CD14-positive monocyte (primary cell): ENCODE measurements at regions not wholly inside any gene's neighbourhood (a gene's known extent, or its start where the extent isn't known, plus 50 kb on each side); places are given as distances from the start of the nearest gene placed in this dataset.

Source experiments
- DNase-seq, 3 donors: peaks; one replicate each; pipeline ENCODE4 v3.0.0-alpha.2; 2011 to 2022
- H2AFZ ChIP-seq: 2 replicates; pipeline ENCODE4 v1.6.0; 2012; ENCODE audit warnings: mild to moderate bottlenecking, low read depth, low read length, inconsistent platforms; ENCODE audit not compliant: insufficient read depth, poor library complexity, severe bottlenecking
- H3K27ac ChIP-seq, 2 donors: 1 replicate in 1 of 2; 2 replicates in 1 of 2; pipeline ENCODE4 v1.5.1; 2012 to 2013; ENCODE audit warnings: low read length in 2 of 2, control low read depth in 1 of 2, inconsistent platforms in 1 of 2, low read depth in 1 of 2, mild to moderate bottlenecking in 1 of 2
- H3K27me3 ChIP-seq, 2 donors: one replicate each; pipeline versions ENCODE4 v1.6.0 to v1.6.1; 2011 to 2013; ENCODE audit warnings: low read length in 2 of 2; ENCODE audit not compliant: control insufficient read depth in 2 of 2, insufficient read depth in 2 of 2
- H3K36me3 ChIP-seq, 2 donors: replicated peaks in 1 of 2; 1 replicate in 1 of 2; 2 replicates in 1 of 2; pipeline versions ENCODE4 v1.5.1 to v1.6.1; 2012 to 2013; ENCODE audit warnings: low read length in 2 of 2, control low read depth in 1 of 2, inconsistent platforms in 1 of 2, mild to moderate bottlenecking in 1 of 2; ENCODE audit not compliant: insufficient read depth in 2 of 2, control insufficient read depth in 1 of 2
- H3K4me1 ChIP-seq, 2 donors: 1 replicate in 1 of 2; 2 replicates in 1 of 2; pipeline versions ENCODE4 v1.5.1 to v1.6.1; 2012 to 2013; ENCODE audit warnings: low read length in 2 of 2, control low read depth in 1 of 2, inconsistent platforms in 1 of 2, mild to moderate bottlenecking in 1 of 2, moderate library complexity in 1 of 2; ENCODE audit not compliant: insufficient read depth in 2 of 2, control insufficient read depth in 1 of 2
- H3K4me2 ChIP-seq: replicated peaks from 2 replicates; pipeline ENCODE3; 2012; ENCODE audit warnings: low read length, moderate library complexity, mild to moderate bottlenecking; ENCODE audit not compliant: poor library complexity, severe bottlenecking; ENCODE audit errors: extremely low read depth
- H3K4me3 ChIP-seq, 3 experiments: fragments of 200-600 bp in 1 of 3; sonication (generic) in 1 of 3; replicated peaks in 1 of 3; 1 replicate in 2 of 3; 2 replicates in 1 of 3; pipeline ENCODE4 v1.5.1; 2011 to 2013; ENCODE audit warnings: low read length in 3 of 3, mild to moderate bottlenecking in 3 of 3, control low read depth in 2 of 3, low read depth in 2 of 3, inconsistent platforms in 1 of 3, moderate library complexity in 1 of 3
- H3K79me2 ChIP-seq: 2 replicates; pipeline ENCODE4 v1.6.0; 2012; ENCODE audit warnings: mild to moderate bottlenecking, control low read depth, inconsistent platforms, low read length, moderate library complexity; ENCODE audit not compliant: insufficient read depth
- H3K9ac ChIP-seq: 2 replicates; pipeline ENCODE4 v1.6.0; 2017; ENCODE audit warnings: low read length, mild to moderate bottlenecking; ENCODE audit not compliant: insufficient read depth, poor library complexity, severe bottlenecking
- H3K9me3 ChIP-seq, 2 donors: replicated peaks in 1 of 2; 1 replicate in 1 of 2; 2 replicates in 1 of 2; pipeline versions ENCODE4 v1.5.1 to v1.6.1; 2012 to 2013; ENCODE audit warnings: low read length in 2 of 2, control low read depth in 1 of 2; ENCODE audit not compliant: control insufficient read depth in 1 of 2, insufficient read depth in 1 of 2
- H4K20me1 ChIP-seq: 2 replicates; pipeline ENCODE4 v1.6.0; 2012; ENCODE audit warnings: mild to moderate bottlenecking, low read length, control low read depth, moderate library complexity; ENCODE audit not compliant: insufficient read depth
- H3K27ac Mint-ChIP-seq, 7 donors: one replicate each; pipeline ENCODE4 v1.8.0; 2020; ENCODE audit warnings: mild to moderate bottlenecking in 7 of 7, mixed read lengths in 7 of 7, moderate library complexity in 6 of 7, inconsistent platforms in 2 of 7
- H3K27me3 Mint-ChIP-seq, 3 donors: one replicate each; pipeline ENCODE4 v1.8.0; 2021 to 2022; ENCODE audit warnings: low read depth in 3 of 3, mild to moderate bottlenecking in 3 of 3, mixed read lengths in 3 of 3, moderate library complexity in 3 of 3, inconsistent platforms in 1 of 3
- H3K36me3 Mint-ChIP-seq, 2 donors: one replicate each; pipeline ENCODE4 v1.8.0; 2020; ENCODE audit warnings: mixed read lengths in 2 of 2, inconsistent platforms in 1 of 2, mild to moderate bottlenecking in 1 of 2
- H3K4me1 Mint-ChIP-seq: one replicate; pipeline ENCODE4 v1.8.0; 2020; ENCODE audit warnings: mild to moderate bottlenecking, mixed read lengths
- H3K4me3 Mint-ChIP-seq, 2 donors: one replicate each; pipeline ENCODE4 v1.8.0; 2020; ENCODE audit warnings: mild to moderate bottlenecking in 2 of 2, mixed read lengths in 2 of 2, moderate library complexity in 1 of 2
- H3K9me3 Mint-ChIP-seq, 7 donors: one replicate each; pipeline ENCODE4 v1.8.0; 2020 to 2022; ENCODE audit warnings: mixed read lengths in 7 of 7, mild to moderate bottlenecking in 6 of 7, moderate library complexity in 6 of 7, inconsistent platforms in 2 of 7
- CTCF ChIP-seq: fragments of 200-600 bp; IDR thresholded peaks from one replicate; pipeline ENCODE4 v1.8.0; 2022; ENCODE audit warnings: antibody characterized with exemption, mild to moderate bottlenecking
- WGBS: methylation state at CpG from one replicate; pipeline ENCODE4 v1.1.5; 2013; ENCODE audit warnings: missing lambda C conversion rate; ENCODE audit not compliant: insufficient coverage; 5-methylcytosine and 5-hydroxymethylcytosine counted together
- intact Hi-C, 2 donors: fragments of 100-400 bp; cut with micrococcal nuclease; formaldehyde crosslinking; loops; one replicate each; pipeline versions ENCODE4 v1.15.0 to v1.15.1; 2023

- DNase-seq, result no peak
- H3K9me3 ChIP-seq, result peaks cover 0 to 11% of the 10 kb centered on the region in 2 donors
- no peak overlapping the region for H3K4me2 ChIP-seq
- H3K4me3 Mint-ChIP-seq, result no peak overlapping the region
- no peak overlapping the region for H3K27ac ChIP-seq
- H3K4me3 ChIP-seq, result no peak overlapping the region
- no peaks in the 10 kb centered on the region for H3K4me1 Mint-ChIP-seq
- H3K9me3 Mint-ChIP-seq, result peaks cover 0 to 8% (median 5%) of the 10 kb centered on the region in 7 donors
- H3K27ac Mint-ChIP-seq, result no peak overlapping the region
- H3K36me3 ChIP-seq, result no peaks in the 10 kb centered on the region
- no peak overlapping the region for H3K9ac ChIP-seq
- intact Hi-C loops, result no loop called here
- no peak for TF ChIP-seq CTCF
- H2AFZ ChIP-seq, result no peak overlapping the region
- H3K36me3 Mint-ChIP-seq, result no peaks in the 10 kb centered on the region
- no peaks in the 10 kb centered on the region for H3K79me2 ChIP-seq
- H3K27me3 ChIP-seq, result no peaks in the 10 kb centered on the region
- no peaks in the 10 kb centered on the region for H3K4me1 ChIP-seq
- 89% methylated on average over 6 of the region's 9 CpGs for WGBS
- H4K20me1 ChIP-seq, result no peaks in the 10 kb centered on the region
- no peaks in the 10 kb centered on the region for H3K27me3 Mint-ChIP-seq
These were observed 845.9 kb upstream of the PCDH9 start for GRCh38 chr13:68076046-68076445.

GRCh38 chr13:68066879-68067513 lies 836.9 kb upstream of the PCDH9 start:
- Histone ChIP-seq H2AFZ (no peak overlapping the region), H4K20me1 (no peaks in the 10 kb centered on the region), H3K27me3 (no peaks in the 10 kb centered on the region), H3K36me3 (no peaks in the 10 kb centered on the region), H3K4me3 (no peak overlapping the region), H3K79me2 (no peaks in the 10 kb centered on the region), H3K9me3 (no peaks in the 10 kb centered on the region), H3K9ac (no peak overlapping the region), H3K4me1 (no peaks in the 10 kb centered on the region), H3K4me2 (no peak overlapping the region), H3K27ac (no peak overlapping the region)
- no peak for TF ChIP-seq CTCF
- intact Hi-C loops, result no loop called here
- Mint-ChIP-seq H3K27me3 (no peaks in the 10 kb centered on the region), H3K27ac (no peak overlapping the region), H3K4me1 (no peaks in the 10 kb centered on the region), H3K9me3 (peaks cover 0 to 4% (median 1%) of the 10 kb centered on the region in 7 donors), H3K36me3 (no peaks in the 10 kb centered on the region), H3K4me3 (no peak overlapping the region)
- WGBS, result 60% methylated on average over 1 of the region's 2 CpGs
- no peak for DNase-seq
